ENCODE measurements at regions not wholly inside any gene's neighbourhood (a gene's known extent, or its start where the extent isn't known, plus 50 kb on each side); places are given as distances from the start of the nearest gene placed in this dataset.
"Not testable (repeated sequence)": the region's sequence is repeated elsewhere in the genome, so short reads cannot be mapped to it uniquely, and the experiment has no call there.

DNA sequence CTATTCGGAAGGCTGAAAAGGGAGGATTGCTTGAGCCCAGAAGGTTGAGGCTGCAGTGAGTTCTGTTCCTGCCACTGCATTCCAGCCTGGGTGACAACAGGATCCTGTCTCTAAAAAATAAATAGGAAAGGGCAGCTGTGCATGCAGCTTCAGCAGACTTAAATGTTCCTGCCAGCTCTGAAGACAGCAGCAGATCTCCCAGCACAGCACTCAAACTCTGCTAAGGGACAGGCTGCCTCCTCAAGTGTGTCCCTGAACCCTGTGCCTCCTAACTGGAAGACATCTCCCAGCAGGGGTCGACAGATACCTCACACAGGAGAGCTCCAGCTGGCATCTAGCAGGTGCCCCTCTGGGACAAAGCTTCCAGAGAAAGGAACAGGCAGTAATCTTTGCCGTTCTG, 117.9 kb downstream of the CXCL12 start:
- DNase-seq = no peak

GRCh38 chr10:44264244-44264643, 120.7 kb downstream of the CXCL12 start:
- DNase-seq = no peak

DNA sequence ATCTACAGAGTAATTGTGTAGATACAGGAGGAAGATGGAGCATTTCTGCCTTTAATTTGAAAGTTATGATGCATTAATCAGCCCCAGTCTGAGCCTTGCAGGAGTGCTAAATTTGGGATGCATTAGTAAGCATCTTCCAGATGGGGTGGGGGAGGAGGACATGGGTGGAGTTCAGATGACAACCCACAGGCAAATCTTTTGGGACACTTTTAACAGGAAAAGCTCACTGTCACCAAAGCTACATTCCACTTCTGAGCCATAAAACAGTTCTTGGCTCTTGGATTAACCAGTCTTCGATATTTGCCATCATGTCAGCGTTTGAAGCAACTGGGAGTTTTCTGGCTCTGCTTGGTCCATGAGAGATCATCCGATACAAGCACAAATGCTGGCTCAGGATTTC, 121.1 kb downstream of the CXCL12 start:
- DNase-seq = no peak

DNA sequence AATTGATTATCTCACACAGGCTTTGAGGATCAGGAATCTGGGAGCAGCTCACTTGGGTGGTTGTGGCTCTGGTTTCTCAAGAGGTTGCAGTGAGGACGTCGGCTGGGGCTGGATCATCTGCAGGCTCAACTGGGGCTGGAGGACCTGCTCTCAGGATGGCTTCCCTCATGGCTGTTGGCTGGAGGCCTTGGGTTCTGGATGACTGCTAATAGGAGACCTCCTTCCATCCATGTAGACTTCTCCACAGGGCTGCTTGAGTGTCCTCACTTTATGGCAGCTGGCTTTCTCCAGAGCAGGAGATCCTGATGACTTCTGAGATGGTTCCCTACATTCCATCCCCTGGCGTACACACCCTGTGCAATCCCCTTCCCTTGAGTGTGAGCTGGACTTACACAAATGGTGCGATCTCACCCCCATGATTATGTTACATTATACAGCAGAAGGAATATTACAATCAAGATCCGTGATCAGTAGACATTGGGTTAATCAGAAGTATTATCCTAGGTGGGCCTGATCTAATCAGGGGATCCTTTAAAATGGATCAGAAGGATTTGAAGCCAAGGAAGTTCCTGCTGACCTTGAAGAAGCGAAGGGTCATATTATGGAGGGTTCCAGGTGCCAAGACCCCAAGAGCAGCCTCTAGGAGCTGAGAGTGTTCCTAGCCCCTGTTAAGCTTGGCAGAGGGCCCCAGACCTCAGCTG, 122.2 kb downstream of the CXCL12 start:
- no peak for DNase-seq

- no peak for DNase-seq
Measured at GRCh38 chr10:44261710-44262455, 123.0 kb downstream of the CXCL12 start.

DNA sequence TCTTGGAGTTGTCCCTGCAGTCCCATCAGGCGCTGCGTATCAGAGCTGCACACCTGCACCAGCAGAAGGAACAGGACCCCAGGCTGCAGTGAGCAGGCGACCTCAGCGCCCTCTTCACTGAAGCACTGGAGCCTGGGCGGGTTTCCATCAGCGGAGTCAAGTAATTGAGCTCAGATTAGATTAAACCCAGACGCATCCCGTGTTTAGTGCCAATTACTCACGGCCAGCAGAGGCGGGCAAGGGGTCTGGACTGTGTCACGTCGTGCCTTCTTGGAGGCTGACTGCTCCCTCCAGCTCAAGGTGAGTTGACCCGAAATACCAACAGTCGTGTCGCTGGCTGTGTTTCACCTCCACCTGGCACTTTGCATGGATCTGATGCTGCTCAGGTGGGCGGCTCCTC, 123.6 kb downstream of the CXCL12 start:
- DNase-seq = no peak

DNA sequence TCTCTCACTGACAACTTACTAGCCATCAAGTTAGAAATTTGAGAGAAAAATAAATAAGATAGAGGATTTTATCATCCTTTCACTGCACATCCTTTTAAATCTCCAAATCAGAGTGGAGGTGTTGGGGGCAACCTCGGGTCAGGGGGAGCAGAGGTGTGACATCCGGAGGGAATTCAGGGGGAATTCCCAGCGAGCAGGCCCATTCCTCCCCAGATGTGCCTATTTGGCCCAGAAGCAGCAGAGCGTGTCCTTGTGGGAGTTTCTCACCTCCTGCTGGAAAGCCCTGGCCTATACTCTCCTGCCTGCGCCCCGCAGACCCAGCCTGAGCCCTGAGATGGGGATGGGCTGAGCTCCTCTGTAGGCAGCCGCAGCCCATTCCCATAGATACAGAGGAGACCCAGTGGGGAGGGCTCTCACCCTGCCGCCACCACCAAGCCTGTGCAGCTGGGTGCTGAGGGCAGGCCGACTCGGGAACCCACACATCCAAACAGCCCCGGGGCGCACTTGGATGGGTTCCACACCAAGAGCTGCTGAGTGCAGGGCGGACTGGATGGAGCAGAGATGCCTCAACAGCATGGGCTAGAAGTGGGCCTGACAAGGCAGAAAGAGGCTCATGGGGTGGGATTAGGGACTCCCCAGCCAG, 124.5 kb downstream of the CXCL12 start:
- DNase-seq = no peak

- DNase-seq = no peak
Measured at GRCh38 chr10:44259090-44259874, 125.6 kb downstream of the CXCL12 start.

GRCh38 chr10:44258460-44259089, 126.3 kb downstream of the CXCL12 start:
- no peak for DNase-seq

- DNase-seq = no peak
Measured at GRCh38 chr10:44258019-44258418, 126.9 kb downstream of the CXCL12 start.

DNA sequence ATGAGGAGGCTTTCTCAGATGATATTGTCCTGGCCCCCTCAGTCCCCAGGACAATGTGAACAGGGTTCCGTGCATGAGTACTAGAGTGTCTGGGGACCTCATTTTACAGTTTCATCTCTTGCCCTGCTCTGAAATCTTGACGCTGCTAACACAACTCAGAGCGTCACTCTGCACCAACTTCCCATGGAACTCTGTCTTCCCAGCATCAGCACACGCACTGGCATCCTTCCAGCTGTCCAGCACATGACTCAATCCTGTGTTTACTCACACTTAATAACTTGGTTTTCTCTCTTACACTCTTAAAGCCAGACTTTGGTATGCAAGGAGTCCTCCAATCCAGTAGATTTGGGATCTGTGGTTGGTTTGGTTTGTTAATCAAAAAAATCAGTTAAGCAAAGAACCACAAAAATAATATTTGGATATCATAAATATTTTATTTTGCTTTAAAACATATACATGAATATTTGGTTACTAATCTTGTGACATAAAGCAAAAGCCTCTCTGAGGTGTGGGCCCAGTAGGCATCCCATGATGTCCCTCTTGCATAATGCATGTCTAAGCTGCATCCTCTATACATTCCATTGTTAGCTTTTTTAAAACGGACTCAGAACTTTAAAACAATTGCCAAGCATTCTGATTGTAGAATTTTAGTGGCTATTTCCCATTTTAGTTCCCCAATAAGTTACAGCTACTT, 131.0 kb downstream of the CXCL12 start:
- no peak for DNase-seq

- DNase-seq = not testable (repeated sequence)
Measured at GRCh38 chr10:44252631-44253030, 132.3 kb downstream of the CXCL12 start.

GRCh38 chr10:44249933-44250332, 135.0 kb downstream of the CXCL12 start:
- DNase-seq = not testable (repeated sequence)

GRCh38 chr10:44249490-44249889, 135.4 kb downstream of the CXCL12 start:
- DNase-seq = no peak

DNA sequence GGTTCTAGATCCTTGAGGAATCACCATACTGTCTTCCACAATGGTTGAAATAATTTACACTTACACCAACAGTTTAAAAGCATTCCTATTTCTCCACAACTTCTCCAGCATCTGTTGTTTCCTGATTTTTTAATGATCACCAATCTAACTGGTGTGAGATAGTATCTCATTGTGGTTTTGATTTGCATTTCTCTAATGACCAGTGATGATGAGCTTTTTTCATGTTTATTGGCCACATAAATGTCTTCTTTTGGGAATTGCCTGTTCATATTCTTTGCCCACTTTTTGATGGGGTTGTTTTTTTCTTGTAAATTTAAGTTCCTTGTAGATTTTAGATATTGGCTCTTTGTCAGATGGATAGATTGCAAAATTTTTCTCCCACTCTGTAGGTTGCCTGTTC, 138.2 kb downstream of the CXCL12 start:
- DNase-seq = not testable (repeated sequence)

GRCh38 chr10:44246287-44246686, 138.6 kb downstream of the CXCL12 start:
- not testable (repeated sequence) for DNase-seq

GRCh38 chr10:44245601-44245938, 139.3 kb downstream of the CXCL12 start:
- no peak for DNase-seq

DNA sequence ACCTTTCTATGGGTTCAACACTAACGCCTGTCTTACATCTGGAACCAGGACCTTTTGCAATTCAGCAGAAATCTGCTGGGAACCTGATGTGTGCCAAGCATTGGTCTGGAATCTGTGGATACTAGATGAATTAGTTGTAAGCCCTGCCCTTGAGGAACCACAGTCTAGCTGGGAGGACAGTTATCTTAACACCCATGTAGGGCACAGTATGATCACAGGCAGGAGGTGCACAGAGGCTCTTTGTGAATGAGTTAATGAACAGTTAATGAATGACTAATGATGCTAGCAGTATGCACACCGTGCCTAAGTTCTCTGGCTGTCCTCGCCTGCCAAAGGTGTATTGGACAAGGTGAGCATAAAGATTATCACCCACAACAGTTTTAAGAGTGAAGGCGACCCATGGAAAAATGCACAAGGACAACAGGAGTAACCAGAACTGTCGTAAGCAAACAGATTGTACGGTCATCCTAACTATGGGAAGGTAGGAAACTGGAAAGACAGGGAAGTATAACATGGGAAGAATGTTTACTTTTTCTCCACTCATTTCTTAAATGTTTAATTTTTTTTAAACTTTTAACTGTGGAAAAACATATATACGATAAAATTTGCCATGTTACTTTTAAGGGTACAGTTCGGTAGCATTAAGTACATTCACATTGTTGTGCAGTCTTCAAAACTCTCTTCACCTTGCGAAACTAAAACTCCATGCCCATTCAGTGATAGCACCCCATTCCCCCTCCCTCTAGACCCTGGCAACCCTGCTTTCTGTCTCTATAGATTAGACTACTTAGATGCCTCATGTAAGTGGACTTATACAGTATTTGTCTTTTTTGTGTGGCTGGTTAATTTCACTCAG, 139.9 kb downstream of the CXCL12 start:
- no peak for DNase-seq

DNA sequence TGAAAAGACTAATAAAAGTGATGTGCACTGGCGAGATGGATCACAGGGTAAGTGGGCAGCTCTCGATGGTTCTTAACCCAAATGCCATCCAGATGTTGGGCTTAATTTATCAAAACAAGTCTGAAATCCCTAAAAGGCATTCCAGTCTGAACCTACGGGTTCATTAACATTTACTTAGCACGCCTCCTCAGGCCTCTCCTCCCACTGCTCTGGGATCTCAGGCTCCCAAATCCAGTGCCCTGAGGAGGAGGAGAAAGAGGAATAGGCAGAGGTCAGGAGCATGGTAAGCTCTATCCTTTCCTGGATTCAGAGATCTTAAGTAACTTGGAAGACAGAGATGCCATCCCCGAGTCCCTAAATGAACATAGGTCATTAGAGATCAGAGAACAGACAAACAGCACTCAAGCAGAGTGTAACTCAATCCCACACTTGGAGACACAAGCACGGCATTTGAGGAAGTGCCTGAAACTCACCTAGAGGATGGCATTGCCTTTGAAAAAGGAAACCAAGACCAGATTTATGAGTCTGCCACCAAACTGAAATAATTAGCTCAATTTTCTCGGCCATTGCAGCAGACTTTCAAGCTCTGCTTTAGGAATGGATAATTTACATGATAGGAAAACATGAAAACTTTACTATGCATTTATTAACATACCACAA, 140.9 kb downstream of the CXCL12 start:
- DNase-seq = no peak

DNA sequence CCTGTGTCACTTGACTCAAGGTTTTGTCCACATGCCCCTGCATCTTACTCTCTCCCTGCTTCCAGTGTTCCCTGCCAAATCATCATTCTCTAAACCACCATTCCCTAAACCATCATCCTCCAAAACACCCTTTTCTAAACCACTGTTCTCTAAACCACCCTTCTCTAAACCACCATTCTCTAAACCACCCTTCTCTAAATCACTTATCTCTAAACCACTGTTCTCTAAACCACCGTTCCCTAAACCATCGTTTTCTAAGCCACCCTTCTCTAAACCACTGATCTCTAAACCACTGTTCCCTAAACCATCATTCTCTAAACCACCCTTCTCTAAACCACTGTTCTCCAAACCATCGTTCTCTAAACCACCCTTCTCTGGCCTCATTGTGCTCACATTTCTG, 142.1 kb downstream of the CXCL12 start:
- no peak for DNase-seq

GRCh38 chr10:44242091-44242490, 142.8 kb downstream of the CXCL12 start:
- DNase-seq = no peak
